Neural progenitor cell (in vitro differentiated cells): ENCODE measurements at regions not wholly inside any gene's neighbourhood (a gene's known extent, or its start where the extent isn't known, plus 50 kb on each side); places are given as distances from the start of the nearest gene placed in this dataset.

ENCODE experiments used
- EZH2phosphoT487 ChIP-seq: fragments of 200-600 bp; sonication (generic); IDR thresholded peaks from 2 replicates; pipeline ENCODE4 v1.6.1; 2017; ENCODE audit warnings: antibody characterized with exemption
- TF ChIP-seq, protein P1 (sequence below): fragments of 200-600 bp; sonication (generic); IDR thresholded peaks from 2 replicates; pipeline ENCODE4 v1.5.1; 2017; ENCODE audit warnings: antibody characterized with exemption, mild to moderate bottlenecking

DNA sequence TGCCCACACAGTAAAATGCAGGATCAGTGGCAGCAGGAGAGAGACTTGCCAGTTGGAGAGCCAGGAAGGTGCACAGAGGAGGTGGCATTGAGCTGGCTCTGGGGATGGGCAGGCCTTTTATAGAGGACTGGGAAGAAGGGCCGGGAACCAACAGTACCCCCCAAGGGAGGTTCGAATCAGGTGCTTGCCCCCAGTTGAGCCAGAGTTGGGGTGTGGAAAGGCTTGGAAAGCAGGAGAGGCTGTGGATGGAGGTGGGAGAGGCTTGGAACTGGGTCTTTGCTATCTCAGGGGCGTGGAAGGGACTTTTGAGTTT lies 107.6 kb downstream of the KLF13 start:
- TF ChIP-seq, protein P1, sequence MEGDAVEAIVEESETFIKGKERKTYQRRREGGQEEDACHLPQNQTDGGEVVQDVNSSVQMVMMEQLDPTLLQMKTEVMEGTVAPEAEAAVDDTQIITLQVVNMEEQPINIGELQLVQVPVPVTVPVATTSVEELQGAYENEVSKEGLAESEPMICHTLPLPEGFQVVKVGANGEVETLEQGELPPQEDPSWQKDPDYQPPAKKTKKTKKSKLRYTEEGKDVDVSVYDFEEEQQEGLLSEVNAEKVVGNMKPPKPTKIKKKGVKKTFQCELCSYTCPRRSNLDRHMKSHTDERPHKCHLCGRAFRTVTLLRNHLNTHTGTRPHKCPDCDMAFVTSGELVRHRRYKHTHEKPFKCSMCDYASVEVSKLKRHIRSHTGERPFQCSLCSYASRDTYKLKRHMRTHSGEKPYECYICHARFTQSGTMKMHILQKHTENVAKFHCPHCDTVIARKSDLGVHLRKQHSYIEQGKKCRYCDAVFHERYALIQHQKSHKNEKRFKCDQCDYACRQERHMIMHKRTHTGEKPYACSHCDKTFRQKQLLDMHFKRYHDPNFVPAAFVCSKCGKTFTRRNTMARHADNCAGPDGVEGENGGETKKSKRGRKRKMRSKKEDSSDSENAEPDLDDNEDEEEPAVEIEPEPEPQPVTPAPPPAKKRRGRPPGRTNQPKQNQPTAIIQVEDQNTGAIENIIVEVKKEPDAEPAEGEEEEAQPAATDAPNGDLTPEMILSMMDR = no peak
- no peak for TF ChIP-seq EZH2phosphoT487
